HL-60 (cell line): ENCODE measurements at regions not wholly inside any gene's neighbourhood (a gene's known extent, or its start where the extent isn't known, plus 50 kb on each side); places are given as distances from the start of the nearest gene placed in this dataset.

Source experiments
- GABPA ChIP-seq: IDR thresholded peaks from 2 replicates; pipeline ENCODE4 v1.6.1; 2012; ENCODE audit warnings: low read depth
- POLR2AphosphoS5 ChIP-seq: IDR thresholded peaks from 2 replicates; pipeline ENCODE4 v1.6.1; 2012; ENCODE audit warnings: low read depth
- TF ChIP-seq, protein P1 (sequence below): IDR thresholded peaks from one replicate; pipeline ENCODE4 v1.5.1; 2011; ENCODE audit warnings: low read length, control low read depth, inconsistent platforms; ENCODE audit not compliant: insufficient read depth

DNA sequence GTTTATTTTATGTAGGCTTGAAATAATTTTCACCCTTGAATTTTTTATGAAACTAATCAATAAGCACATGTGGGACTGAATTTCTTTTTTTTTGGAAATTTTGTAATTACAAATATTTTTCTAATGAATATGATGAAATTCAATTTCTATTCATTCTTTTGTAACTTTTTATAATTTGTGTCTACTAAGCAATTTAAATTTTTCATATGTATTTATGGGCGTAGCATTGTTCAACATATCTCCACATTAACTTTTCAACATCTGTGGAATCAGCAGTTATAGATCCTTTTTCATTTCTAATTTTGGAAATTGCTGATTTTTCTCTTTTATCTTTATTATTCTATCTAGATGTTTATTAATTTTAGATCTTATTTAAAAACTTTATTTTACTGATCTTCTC, 1320.3 kb downstream of the C4orf33 start:
- no peak for TF ChIP-seq POLR2AphosphoS5
- TF ChIP-seq, protein P1, sequence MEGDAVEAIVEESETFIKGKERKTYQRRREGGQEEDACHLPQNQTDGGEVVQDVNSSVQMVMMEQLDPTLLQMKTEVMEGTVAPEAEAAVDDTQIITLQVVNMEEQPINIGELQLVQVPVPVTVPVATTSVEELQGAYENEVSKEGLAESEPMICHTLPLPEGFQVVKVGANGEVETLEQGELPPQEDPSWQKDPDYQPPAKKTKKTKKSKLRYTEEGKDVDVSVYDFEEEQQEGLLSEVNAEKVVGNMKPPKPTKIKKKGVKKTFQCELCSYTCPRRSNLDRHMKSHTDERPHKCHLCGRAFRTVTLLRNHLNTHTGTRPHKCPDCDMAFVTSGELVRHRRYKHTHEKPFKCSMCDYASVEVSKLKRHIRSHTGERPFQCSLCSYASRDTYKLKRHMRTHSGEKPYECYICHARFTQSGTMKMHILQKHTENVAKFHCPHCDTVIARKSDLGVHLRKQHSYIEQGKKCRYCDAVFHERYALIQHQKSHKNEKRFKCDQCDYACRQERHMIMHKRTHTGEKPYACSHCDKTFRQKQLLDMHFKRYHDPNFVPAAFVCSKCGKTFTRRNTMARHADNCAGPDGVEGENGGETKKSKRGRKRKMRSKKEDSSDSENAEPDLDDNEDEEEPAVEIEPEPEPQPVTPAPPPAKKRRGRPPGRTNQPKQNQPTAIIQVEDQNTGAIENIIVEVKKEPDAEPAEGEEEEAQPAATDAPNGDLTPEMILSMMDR: no peak
- no peak for TF ChIP-seq GABPA
